DOHH2 (cell line): ENCODE measurements at regions not wholly inside any gene's neighbourhood (a gene's known extent, or its start where the extent isn't known, plus 50 kb on each side); places are given as distances from the start of the nearest gene placed in this dataset.

Source experiments
- CTCF ChIP-seq: fragments of 200-600 bp; sonication (generic); IDR thresholded peaks from one replicate; pipeline ENCODE4 v1.5.1; 2014; ENCODE audit warnings: antibody characterized with exemption, mild to moderate bottlenecking, low read depth, low read length; ENCODE audit not compliant: poor library complexity, severe bottlenecking
- EZH2phosphoT487 ChIP-seq: fragments of 200-600 bp; sonication (generic); IDR thresholded peaks from 2 replicates; pipeline ENCODE4 v1.6.1; 2017; ENCODE audit warnings: borderline replicate concordance, mild to moderate bottlenecking, antibody characterized with exemption, low read length, moderate library complexity, mixed read lengths

GRCh38 chr3:89625945-89626344, 518.5 kb downstream of the EPHA3 start:
- TF ChIP-seq CTCF (no peak), EZH2phosphoT487 (no peak)
